ENCODE measurements at regions not wholly inside any gene's neighbourhood (a gene's known extent, or its start where the extent isn't known, plus 50 kb on each side); places are given as distances from the start of the nearest gene placed in this dataset.

DNA sequence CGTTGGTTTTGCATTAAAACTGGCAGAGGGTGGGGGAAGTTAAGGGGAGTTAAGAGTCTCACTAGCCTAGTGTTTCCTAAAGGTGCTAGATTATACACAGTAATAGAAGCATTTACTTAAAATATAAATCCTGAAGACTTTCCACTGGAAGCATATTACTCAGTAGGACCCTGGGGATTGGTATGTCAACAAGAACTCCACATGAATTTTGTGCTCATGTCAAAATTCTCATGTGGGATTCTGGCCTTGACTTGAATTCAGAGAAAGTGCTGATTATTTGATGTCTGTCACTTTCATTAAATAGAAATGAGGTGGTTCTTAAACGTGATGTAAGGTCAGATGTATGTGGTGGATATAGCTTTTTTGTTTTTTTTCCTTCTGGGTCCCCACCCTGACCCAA lies 997.2 kb downstream of the TUSC7 start:
- no peak for TF ChIP-seq FOXA1 (IDR thresholded peaks at IDR 0.05)
- TF ChIP-seq NFRKB (IDR thresholded peaks at IDR 0.05), result no peak
- TF ChIP-seq BHLHE40 (IDR thresholded peaks at IDR 0.05; ENCODE audit: borderline replicate concordance), result no peak
- no peak for TF ChIP-seq ZNF384 (IDR thresholded peaks at IDR 0.05)
- no peak for TF ChIP-seq LEF1 (IDR thresholded peaks at IDR 0.05; ENCODE audit: borderline replicate concordance)
- TF ChIP-seq, protein P1, sequence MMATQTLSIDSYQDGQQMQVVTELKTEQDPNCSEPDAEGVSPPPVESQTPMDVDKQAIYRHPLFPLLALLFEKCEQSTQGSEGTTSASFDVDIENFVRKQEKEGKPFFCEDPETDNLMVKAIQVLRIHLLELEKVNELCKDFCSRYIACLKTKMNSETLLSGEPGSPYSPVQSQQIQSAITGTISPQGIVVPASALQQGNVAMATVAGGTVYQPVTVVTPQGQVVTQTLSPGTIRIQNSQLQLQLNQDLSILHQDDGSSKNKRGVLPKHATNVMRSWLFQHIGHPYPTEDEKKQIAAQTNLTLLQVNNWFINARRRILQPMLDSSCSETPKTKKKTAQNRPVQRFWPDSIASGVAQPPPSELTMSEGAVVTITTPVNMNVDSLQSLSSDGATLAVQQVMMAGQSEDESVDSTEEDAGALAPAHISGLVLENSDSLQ (IDR thresholded peaks at IDR 0.05), result no peak
- no peak for TF ChIP-seq SP1 (IDR thresholded peaks at IDR 0.05)
- TF ChIP-seq FOXK2 (IDR thresholded peaks at IDR 0.05), result no peak
- no peak for TF ChIP-seq CTBP1 (IDR thresholded peaks at IDR 0.05; ENCODE audit: borderline replicate concordance)
- no peak for TF ChIP-seq ARNT (IDR thresholded peaks at IDR 0.05)
- TF ChIP-seq TARDBP (IDR thresholded peaks at IDR 0.05), result no peak
- no peak for TF ChIP-seq SUZ12 (IDR thresholded peaks at IDR 0.05)
- TF ChIP-seq L3MBTL2 (conservative IDR thresholded peaks at IDR 0.05), result no peak
- TF ChIP-seq HDGF (IDR thresholded peaks at IDR 0.05; ENCODE audit: borderline replicate concordance), result no peak
- POLR2A ChIA-PET, result no interaction called here
- DNase-seq (ENCODE audit: extremely low spot score), result no peak
- CTCF ChIA-PET, result no interaction called here

DNA sequence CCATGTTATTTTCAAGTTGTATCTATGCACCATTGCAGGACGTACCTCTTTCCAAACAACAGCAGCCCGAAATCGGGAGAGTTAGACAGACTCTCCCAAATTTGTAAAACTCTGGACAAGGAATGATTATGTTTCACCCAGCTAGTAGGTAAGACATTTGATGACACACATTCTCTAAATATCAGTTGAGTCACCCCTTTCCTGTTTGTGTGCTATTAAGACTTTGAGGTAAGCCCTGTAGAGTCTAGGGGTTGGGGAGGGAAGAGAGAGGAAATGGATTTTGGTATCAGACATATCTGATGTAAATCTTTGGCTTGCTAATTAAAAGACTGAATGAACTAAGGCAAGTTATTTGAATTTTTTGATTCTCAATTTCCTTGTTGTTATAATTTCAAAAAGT lies 999.0 kb downstream of the TUSC7 start:
- CTCF ChIA-PET, result no interaction called here
- POLR2A ChIA-PET, result no interaction called here
- DNase-seq (ENCODE audit: extremely low spot score), result no peak

DNA sequence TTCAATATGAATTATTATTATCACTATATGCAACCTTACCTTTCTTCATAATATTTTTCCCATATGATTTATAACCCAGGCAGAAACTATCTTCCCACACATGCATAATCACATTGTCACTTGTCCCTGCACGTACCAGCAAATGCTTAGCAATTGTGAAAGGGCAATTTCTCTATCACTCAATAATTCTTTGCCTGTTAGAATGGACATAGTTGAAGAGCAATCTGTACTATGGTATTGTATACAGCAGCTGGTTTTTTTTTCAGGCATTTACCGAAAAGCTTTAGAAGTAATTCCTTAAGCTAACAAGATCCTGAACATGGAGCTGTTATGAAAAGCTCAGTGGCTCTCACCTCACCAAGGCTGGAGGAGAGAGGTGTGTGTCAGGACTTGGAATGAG lies 999.5 kb downstream of the TUSC7 start:
- POLR2A ChIA-PET, result no interaction called here
- DNase-seq (ENCODE audit: extremely low spot score), result no peak
- CTCF ChIA-PET, result no interaction called here
- TF ChIP-seq L3MBTL2 (conservative IDR thresholded peaks at IDR 0.05) (no peak), HDGF (IDR thresholded peaks at IDR 0.05; ENCODE audit: borderline replicate concordance) (no peak), LEF1 (IDR thresholded peaks at IDR 0.05; ENCODE audit: borderline replicate concordance) (no peak), NFRKB (IDR thresholded peaks at IDR 0.05) (no peak), FOXM1 (IDR thresholded peaks at IDR 0.05; ENCODE audit: borderline replicate concordance) (no peak), SUZ12 (IDR thresholded peaks at IDR 0.05) (no peak), CTBP1 (IDR thresholded peaks at IDR 0.05; ENCODE audit: borderline replicate concordance) (no peak), ZNF384 (IDR thresholded peaks at IDR 0.05) (no peak), FOXA1 (IDR thresholded peaks at IDR 0.05) (no peak), BHLHE40 (IDR thresholded peaks at IDR 0.05; ENCODE audit: borderline replicate concordance) (no peak), ARNT (IDR thresholded peaks at IDR 0.05) (no peak)

More for the DNA sequence above, 999.0 kb downstream of the TUSC7 start:
- TF ChIP-seq, protein P1 (IDR thresholded peaks at IDR 0.05), result no peak
- TF ChIP-seq ELF4 (IDR thresholded peaks at IDR 0.05), result no peak
- TF ChIP-seq FOXA1 (IDR thresholded peaks at IDR 0.05), result no peak
- TF ChIP-seq BHLHE40 (IDR thresholded peaks at IDR 0.05; ENCODE audit: borderline replicate concordance), result no peak
- no peak for TF ChIP-seq SUZ12 (IDR thresholded peaks at IDR 0.05)
- TF ChIP-seq L3MBTL2 (conservative IDR thresholded peaks at IDR 0.05), result no peak
- TF ChIP-seq NFRKB (IDR thresholded peaks at IDR 0.05), result no peak
- no peak for TF ChIP-seq ZNF384 (IDR thresholded peaks at IDR 0.05)
- no peak for TF ChIP-seq ARNT (IDR thresholded peaks at IDR 0.05)

DNA sequence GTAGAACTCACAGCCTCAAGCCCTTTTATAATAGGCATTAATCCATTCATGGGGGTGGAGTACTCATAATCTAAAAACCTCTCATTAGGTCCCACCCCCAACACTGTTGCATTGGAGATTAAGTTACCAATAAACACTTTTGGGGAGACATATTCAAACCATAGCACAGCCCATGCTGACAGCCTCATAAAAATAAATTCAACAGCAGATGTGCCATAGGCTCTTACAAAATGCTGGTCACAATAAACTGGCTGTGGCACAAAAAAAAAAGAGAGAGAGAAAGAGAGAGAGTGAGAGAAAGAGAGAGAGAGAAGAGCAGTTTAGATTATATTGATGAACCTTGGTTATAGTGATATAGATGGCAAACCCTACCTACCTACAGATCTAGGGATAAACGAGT lies 1000.9 kb downstream of the TUSC7 start:
- POLR2A ChIA-PET, result no interaction called here
- no peak for DNase-seq (ENCODE audit: extremely low spot score)
- TF ChIP-seq FOXK2 (IDR thresholded peaks at IDR 0.05) (no peak), HDGF (IDR thresholded peaks at IDR 0.05; ENCODE audit: borderline replicate concordance) (no peak), L3MBTL2 (conservative IDR thresholded peaks at IDR 0.05) (no peak), SUZ12 (IDR thresholded peaks at IDR 0.05) (no peak), BHLHE40 (IDR thresholded peaks at IDR 0.05; ENCODE audit: borderline replicate concordance) (no peak), ELF4 (IDR thresholded peaks at IDR 0.05) (no peak), FOXM1 (IDR thresholded peaks at IDR 0.05; ENCODE audit: borderline replicate concordance) (no peak), TARDBP (IDR thresholded peaks at IDR 0.05) (no peak), FOXA1 (IDR thresholded peaks at IDR 0.05) (no peak), LEF1 (IDR thresholded peaks at IDR 0.05; ENCODE audit: borderline replicate concordance) (no peak), CTBP1 (IDR thresholded peaks at IDR 0.05; ENCODE audit: borderline replicate concordance) (no peak), NFRKB (IDR thresholded peaks at IDR 0.05) (no peak), ARNT (IDR thresholded peaks at IDR 0.05) (no peak), SP1 (IDR thresholded peaks at IDR 0.05) (no peak), ZNF384 (IDR thresholded peaks at IDR 0.05) (no peak)
- TF ChIP-seq, protein P1 (IDR thresholded peaks at IDR 0.05), result no peak
- CTCF ChIA-PET, result no interaction called here

DNA sequence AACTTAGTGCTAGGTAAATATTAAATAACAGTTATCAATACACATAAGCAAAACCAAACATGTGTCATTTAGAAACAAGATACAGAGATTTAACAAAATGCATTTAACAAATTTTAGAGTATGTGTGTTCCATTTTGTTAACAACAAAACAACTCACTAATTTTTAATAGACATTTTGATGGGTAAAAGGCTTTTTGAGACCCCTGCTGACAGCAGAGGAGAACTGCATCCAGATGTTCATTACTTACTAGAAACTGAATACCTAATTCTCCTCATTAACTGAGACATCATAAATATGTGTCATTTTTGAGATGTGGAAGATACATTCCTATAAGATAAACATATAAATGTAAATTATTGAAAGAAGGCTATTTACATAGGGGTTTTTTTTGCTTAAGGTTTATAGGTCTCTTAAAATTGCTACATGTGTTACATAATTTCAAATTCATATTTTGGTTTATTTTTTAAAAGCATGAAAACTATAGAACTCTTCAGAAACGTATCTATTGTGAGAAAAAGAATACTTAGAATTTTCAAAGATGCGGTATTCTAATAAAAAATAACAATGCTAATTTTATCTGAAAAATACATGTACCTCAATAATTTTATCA lies 1009.8 kb downstream of the TUSC7 start:
- POLR2A ChIA-PET, result no interaction called here
- TF ChIP-seq NFRKB (IDR thresholded peaks at IDR 0.05) (no peak), ZNF384 (IDR thresholded peaks at IDR 0.05) (no peak), ELF4 (IDR thresholded peaks at IDR 0.05) (no peak), HDGF (IDR thresholded peaks at IDR 0.05; ENCODE audit: borderline replicate concordance) (no peak), FOXA1 (IDR thresholded peaks at IDR 0.05) (no peak), FOXM1 (IDR thresholded peaks at IDR 0.05; ENCODE audit: borderline replicate concordance) (no peak)
- TF ChIP-seq, protein P1 (IDR thresholded peaks at IDR 0.05), result peak; percentile 60
- peak; percentile 17 for DNase-seq (ENCODE audit: extremely low spot score)
- CTCF ChIA-PET, result no interaction called here

DNA sequence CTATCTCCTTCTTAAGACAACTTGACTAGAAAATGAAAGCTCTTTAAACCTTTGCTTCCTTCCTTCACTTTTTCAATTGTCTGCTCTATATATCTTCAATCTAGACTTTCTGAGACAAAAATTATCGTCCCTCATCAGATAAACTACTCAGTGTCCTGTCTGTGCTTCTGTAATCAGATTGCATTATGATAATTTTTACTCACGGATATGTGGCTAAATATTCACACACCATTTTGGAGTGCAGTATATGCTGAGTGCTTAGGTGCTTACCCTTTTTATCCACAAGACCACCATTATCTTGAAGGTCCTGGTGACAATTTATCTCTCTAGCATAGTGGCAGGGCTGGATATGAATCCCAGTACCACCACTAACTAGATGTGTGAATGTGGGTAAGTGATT lies 1012.3 kb downstream of the TUSC7 start:
- ChIA-PET CTCF (no interaction called here), POLR2A (no interaction called here)
- TF ChIP-seq FOXA1 (IDR thresholded peaks at IDR 0.05) (no peak), FOXM1 (IDR thresholded peaks at IDR 0.05; ENCODE audit: borderline replicate concordance) (no peak), ZNF384 (IDR thresholded peaks at IDR 0.05) (no peak), FOXK2 (IDR thresholded peaks at IDR 0.05) (no peak), CTBP1 (IDR thresholded peaks at IDR 0.05; ENCODE audit: borderline replicate concordance) (no peak), ELF4 (IDR thresholded peaks at IDR 0.05) (no peak), LEF1 (IDR thresholded peaks at IDR 0.05; ENCODE audit: borderline replicate concordance) (no peak), SUZ12 (IDR thresholded peaks at IDR 0.05) (no peak), SP1 (IDR thresholded peaks at IDR 0.05) (no peak), TARDBP (IDR thresholded peaks at IDR 0.05) (no peak), NFRKB (IDR thresholded peaks at IDR 0.05) (no peak), L3MBTL2 (conservative IDR thresholded peaks at IDR 0.05) (no peak), ARNT (IDR thresholded peaks at IDR 0.05) (no peak), BHLHE40 (IDR thresholded peaks at IDR 0.05; ENCODE audit: borderline replicate concordance) (no peak), HDGF (IDR thresholded peaks at IDR 0.05; ENCODE audit: borderline replicate concordance) (no peak)
- TF ChIP-seq, protein P1 (IDR thresholded peaks at IDR 0.05), result no peak
- DNase-seq (ENCODE audit: extremely low spot score), result no peak
